ENCODE measurements at regions not wholly inside any gene's neighbourhood (a gene's known extent, or its start where the extent isn't known, plus 50 kb on each side); places are given as distances from the start of the nearest gene placed in this dataset.

- no peaks in the 10 kb centered on the region for H3K36me3 ChIP-seq
- WGBS, 2 donors = 88 to 92% methylated on average over 3 of the region's 3 CpGs
- H3K9me3 ChIP-seq = no peaks in the 10 kb centered on the region
- intact Hi-C loops (cut with DNase I) = loop anchor here (5.0 to 10.0 kb wide), 3 partner anchors 419 to 789 kb away; partner anchors contain the start of gene AKT3
- peaks cover 0 to 24% (median 16%) of the 10 kb centered on the region in 4 donors for H3K4me1 ChIP-seq
- H3K4me3 ChIP-seq = no peak overlapping the region
- H3K27me3 ChIP-seq = no peaks in the 10 kb centered on the region
- TF ChIP-seq POLR2AphosphoS5 (IDR thresholded peaks at IDR 0.05) = no peak
- no peak for TF ChIP-seq POLR2A (IDR thresholded peaks at IDR 0.05)
- TF ChIP-seq CTCF (IDR thresholded peaks at IDR 0.05) = no peak
- no peak for TF ChIP-seq EP300 (IDR thresholded peaks at IDR 0.05)
- no peak overlapping the region for H3K27ac ChIP-seq
- DNase-seq = no peak
Measured at GRCh38 chr1:244271004-244271403, 180.7 kb downstream of the ADSS2 start.

- Histone ChIP-seq H3K27me3 (no peaks in the 10 kb centered on the region), H3K36me3 (no peaks in the 10 kb centered on the region), H3K4me3 (no peak overlapping the region), H3K9me3 (no peaks in the 10 kb centered on the region), H3K27ac (peak overlapping the region in 1 of 4 donors; percentile 82), H3K4me1 (peaks cover 0 to 24% (median 16%) of the 10 kb centered on the region in 4 donors)
- intact Hi-C loops (cut with DNase I) = loop anchor here (1.0 to 10.0 kb wide), 4 partner anchors 224 to 789 kb away; partner anchors contain the start of gene AKT3
- DNase-seq = no peak
- TF ChIP-seq CTCF (IDR thresholded peaks at IDR 0.05) = no peak
- no peak for TF ChIP-seq EP300 (IDR thresholded peaks at IDR 0.05)
- TF ChIP-seq POLR2AphosphoS5 (IDR thresholded peaks at IDR 0.05) = no peak
- TF ChIP-seq POLR2A (IDR thresholded peaks at IDR 0.05) = no peak
- WGBS, 2 donors = 91 to 95% methylated on average over 15 of the region's 15 CpGs
Measured at GRCh38 chr1:244271691-244272308, 179.9 kb downstream of the ADSS2 start.

DNA sequence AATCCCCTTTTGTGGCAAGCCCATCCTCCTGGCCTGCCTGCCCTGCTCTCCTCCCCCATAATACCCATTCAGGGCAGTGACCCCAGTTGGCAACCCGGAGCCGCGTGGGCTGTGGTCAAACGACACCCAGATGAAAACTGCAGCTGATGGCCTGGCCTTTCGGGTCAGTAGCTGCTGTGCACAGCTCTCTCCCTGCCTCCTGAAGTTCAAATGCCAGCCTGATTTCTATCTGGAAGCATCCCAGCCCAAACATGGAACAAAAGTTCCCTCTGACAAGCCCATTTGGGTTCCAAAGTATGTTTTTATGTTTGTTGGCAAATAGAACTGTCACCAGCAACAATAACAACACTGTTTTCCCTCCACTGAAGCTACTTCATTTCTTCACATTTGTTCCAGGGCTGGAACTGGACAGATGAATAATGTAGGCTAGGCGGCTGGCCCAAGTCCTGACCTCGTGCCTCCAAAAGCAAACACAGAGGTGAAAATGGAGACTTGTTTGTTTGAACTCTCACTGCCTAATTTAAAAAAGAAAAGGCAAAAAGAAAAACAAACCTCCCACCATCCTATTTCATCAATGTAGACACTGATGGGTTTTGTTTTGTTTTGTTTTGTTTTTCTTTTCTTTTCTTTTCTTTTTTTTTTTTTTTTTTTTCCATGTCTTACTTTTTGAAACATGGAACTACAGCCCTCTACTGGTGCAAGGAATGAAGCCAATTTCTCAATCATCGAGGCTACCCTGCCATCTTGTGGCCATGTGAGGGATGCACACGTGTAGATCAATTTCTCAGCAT is 179.0 kb downstream of the ADSS2 start:
- no peak overlapping the region for H3K4me3 ChIP-seq
- H3K27ac ChIP-seq = peak overlapping the region; percentile 16 to 82 (median 74)
- WGBS, 2 donors = 61 to 67% methylated on average over 9 of the region's 9 CpGs
- H3K27me3 ChIP-seq = no peaks in the 10 kb centered on the region
- intact Hi-C loops (cut with DNase I) = loop anchor here (1.0 to 10.0 kb wide), 5 partner anchors 225 to 928 kb away; partner anchors contain the start of gene AKT3
- H3K4me1 ChIP-seq = peaks cover 0 to 24% (median 16%) of the 10 kb centered on the region in 4 donors
- H3K36me3 ChIP-seq = no peaks in the 10 kb centered on the region
- DNase-seq = peak; percentile 84
- no peaks in the 10 kb centered on the region for H3K9me3 ChIP-seq
- TF ChIP-seq POLR2AphosphoS5 (IDR thresholded peaks at IDR 0.05) (peak in 2 of 4 donors; percentile 38 to 55), CTCF (IDR thresholded peaks at IDR 0.05) (peak; percentile 83 to 96 (median 94)), POLR2A (IDR thresholded peaks at IDR 0.05) (no peak)

DNA sequence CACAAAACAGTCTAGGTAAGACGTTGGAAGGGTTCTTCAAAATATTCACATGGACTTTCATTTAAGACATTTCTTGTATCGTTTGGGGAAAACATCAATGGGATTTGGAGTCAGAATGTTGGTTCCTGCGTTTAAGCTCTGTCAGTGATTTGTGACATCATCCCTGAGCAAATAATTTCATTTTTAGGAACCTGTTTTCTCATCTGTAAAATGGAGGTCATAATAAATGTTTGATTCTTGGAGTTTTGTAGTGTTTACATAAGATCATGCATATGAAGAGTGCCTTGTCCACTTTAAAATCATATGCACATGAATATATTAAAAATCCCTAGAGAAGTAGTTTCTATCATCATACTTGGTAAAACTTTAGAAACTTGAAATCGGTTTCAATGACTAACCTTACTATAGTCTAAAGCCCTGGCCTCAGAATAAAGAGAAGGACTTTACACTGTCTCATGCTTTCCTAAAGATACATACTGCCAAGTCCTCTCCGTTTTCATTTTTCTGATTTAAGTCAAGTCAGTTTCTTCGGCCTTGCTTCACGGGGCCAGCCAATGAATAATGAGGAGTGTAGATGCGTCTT is 178.4 kb downstream of the ADSS2 start:
- H3K4me3 ChIP-seq = peak overlapping the region in 3 of 4 donors; percentile 12 to 33 (median 23)
- no peaks in the 10 kb centered on the region for H3K9me3 ChIP-seq
- no peak for TF ChIP-seq POLR2A (IDR thresholded peaks at IDR 0.05)
- peak in 1 of 4 experiments; percentile 32 for TF ChIP-seq CTCF (IDR thresholded peaks at IDR 0.05)
- no peaks in the 10 kb centered on the region for H3K27me3 ChIP-seq
- no peaks in the 10 kb centered on the region for H3K36me3 ChIP-seq
- 46 to 50% methylated on average over 8 of the region's 8 CpGs for WGBS, 2 donors
- intact Hi-C loops (cut with DNase I) = loop anchor here (1.0 to 10.0 kb wide), 4 partner anchors 421 to 929 kb away; partner anchors contain the start of gene AKT3
- H3K4me1 ChIP-seq = peaks cover 0 to 24% (median 16%) of the 10 kb centered on the region in 4 donors
- peak overlapping the region; percentile 62 to 82 (median 74) for H3K27ac ChIP-seq
- no peak for DNase-seq
